HG02623 (cell line): ENCODE measurements at regions not wholly inside any gene's neighbourhood (a gene's known extent, or its start where the extent isn't known, plus 50 kb on each side); places are given as distances from the start of the nearest gene placed in this dataset.
"Not testable (repeated sequence)": the region's sequence is repeated elsewhere in the genome, so short reads cannot be mapped to it uniquely, and the experiment has no call there.

Source experiments
- ATAC-seq: cut with Tn5 transposase; IDR thresholded peaks from one replicate; pipeline ENCODE4 v1.9.1; 2021; ENCODE audit warnings: moderate library complexity; ENCODE audit not compliant: unreplicated experiment

- no peak for ATAC-seq
Observed at GRCh38 chr5:101278011-101278687, 375.1 kb upstream of the ST8SIA4 start.

GRCh38 chr5:101271945-101272344 lies 368.9 kb upstream of the ST8SIA4 start:
- ATAC-seq: no peak

GRCh38 chr5:101271416-101271815 lies 368.3 kb upstream of the ST8SIA4 start:
- no peak for ATAC-seq

- no peak for ATAC-seq
Observed at GRCh38 chr5:101260857-101261256, 357.8 kb upstream of the ST8SIA4 start.

GRCh38 chr5:101253096-101253495 lies 350.0 kb upstream of the ST8SIA4 start:
- no peak for ATAC-seq

- no peak for ATAC-seq
Observed at GRCh38 chr5:101244621-101245020, 341.5 kb upstream of the ST8SIA4 start.

GRCh38 chr5:101212942-101213514 lies 309.9 kb upstream of the ST8SIA4 start:
- ATAC-seq: no peak

GRCh38 chr5:101206534-101206933 lies 303.5 kb upstream of the ST8SIA4 start:
- no peak for ATAC-seq

GRCh38 chr5:101205065-101205464 lies 302.0 kb upstream of the ST8SIA4 start:
- not testable (repeated sequence) for ATAC-seq

GRCh38 chr5:101180365-101180764 lies 277.3 kb upstream of the ST8SIA4 start:
- not testable (repeated sequence) for ATAC-seq

GRCh38 chr5:101176605-101177004 lies 273.5 kb upstream of the ST8SIA4 start:
- ATAC-seq: no peak

- ATAC-seq: no peak
Observed at GRCh38 chr5:101174981-101175380, 271.9 kb upstream of the ST8SIA4 start.

- no peak for ATAC-seq
Observed at GRCh38 chr5:101163088-101163487, 260.0 kb upstream of the ST8SIA4 start.

- no peak for ATAC-seq
Observed at GRCh38 chr5:101160002-101160401, 256.9 kb upstream of the ST8SIA4 start.

GRCh38 chr5:101159006-101159405 lies 255.9 kb upstream of the ST8SIA4 start:
- no peak for ATAC-seq

- no peak for ATAC-seq
Observed at GRCh38 chr5:101153526-101153925, 250.4 kb upstream of the ST8SIA4 start.

- no peak for ATAC-seq
Observed at GRCh38 chr5:101143526-101143925, 240.4 kb upstream of the ST8SIA4 start.

GRCh38 chr5:101142102-101142501 lies 239.0 kb upstream of the ST8SIA4 start:
- no peak for ATAC-seq

GRCh38 chr5:101136454-101136853 lies 233.4 kb upstream of the ST8SIA4 start:
- ATAC-seq: no peak

GRCh38 chr5:101123363-101123762 lies 220.3 kb upstream of the ST8SIA4 start:
- ATAC-seq: no peak

GRCh38 chr5:101112645-101113044 lies 209.6 kb upstream of the ST8SIA4 start:
- ATAC-seq: no peak

GRCh38 chr5:101103874-101104273 lies 200.8 kb upstream of the ST8SIA4 start:
- ATAC-seq: no peak

- ATAC-seq: no peak
Observed at GRCh38 chr5:101102506-101102905, 199.4 kb upstream of the ST8SIA4 start.
